ENCODE measurements at regions not wholly inside any gene's neighbourhood (a gene's known extent, or its start where the extent isn't known, plus 50 kb on each side); places are given as distances from the start of the nearest gene placed in this dataset.

GRCh38 chr13:73324842-73325722 is 266.3 kb downstream of the KLF5 start:
- Histone ChIP-seq H3K27me3 (ENCODE audit: control insufficient read depth, insufficient read depth, low read length) (no peaks in the 10 kb centered on the region), H3K36me3 (ENCODE audit: control insufficient read depth, insufficient read depth, low read length) (no peaks in the 10 kb centered on the region), H3K4me3 (ENCODE audit: low read depth, low read length) (no peak overlapping the region)
- no peak for DNase-seq (ENCODE audit: low read depth)
- no peak for TF ChIP-seq CTCF (IDR thresholded peaks at IDR 0.05; ENCODE audit: insufficient read depth, low read length, poor library complexity, severe bottlenecking)

GRCh38 chr13:73323615-73324014 is 264.8 kb downstream of the KLF5 start:
- DNase-seq (ENCODE audit: low read depth) = no peak
- no peaks in the 10 kb centered on the region for H3K27me3 ChIP-seq (ENCODE audit: control insufficient read depth, insufficient read depth, low read length)
- TF ChIP-seq CTCF (IDR thresholded peaks at IDR 0.05; ENCODE audit: insufficient read depth, low read length, poor library complexity, severe bottlenecking) = no peak
- no peak overlapping the region for H3K4me3 ChIP-seq (ENCODE audit: low read depth, low read length)
- no peaks in the 10 kb centered on the region for H3K36me3 ChIP-seq (ENCODE audit: control insufficient read depth, insufficient read depth, low read length)

GRCh38 chr13:73321043-73321442 is 262.2 kb downstream of the KLF5 start:
- no peak for DNase-seq (ENCODE audit: low read depth)
- H3K4me3 ChIP-seq (ENCODE audit: low read depth, low read length) = no peak overlapping the region
- no peaks in the 10 kb centered on the region for H3K27me3 ChIP-seq (ENCODE audit: control insufficient read depth, insufficient read depth, low read length)
- TF ChIP-seq CTCF (IDR thresholded peaks at IDR 0.05; ENCODE audit: insufficient read depth, low read length, poor library complexity, severe bottlenecking) = no peak
- H3K36me3 ChIP-seq (ENCODE audit: control insufficient read depth, insufficient read depth, low read length) = no peaks in the 10 kb centered on the region

GRCh38 chr13:73317140-73317539 is 258.3 kb downstream of the KLF5 start:
- Histone ChIP-seq H3K36me3 (ENCODE audit: control insufficient read depth, insufficient read depth, low read length) (no peaks in the 10 kb centered on the region), H3K27me3 (ENCODE audit: control insufficient read depth, insufficient read depth, low read length) (no peaks in the 10 kb centered on the region), H3K4me3 (ENCODE audit: low read depth, low read length) (no peak overlapping the region)
- no peak for TF ChIP-seq CTCF (IDR thresholded peaks at IDR 0.05; ENCODE audit: insufficient read depth, low read length, poor library complexity, severe bottlenecking)
- DNase-seq (ENCODE audit: low read depth) = no peak

GRCh38 chr13:73310366-73310765 is 251.6 kb downstream of the KLF5 start:
- DNase-seq (ENCODE audit: low read depth) = no peak
- TF ChIP-seq CTCF (IDR thresholded peaks at IDR 0.05; ENCODE audit: insufficient read depth, low read length, poor library complexity, severe bottlenecking) = no peak
- Histone ChIP-seq H3K27me3 (ENCODE audit: control insufficient read depth, insufficient read depth, low read length) (no peaks in the 10 kb centered on the region), H3K4me3 (ENCODE audit: low read depth, low read length) (no peak overlapping the region), H3K36me3 (ENCODE audit: control insufficient read depth, insufficient read depth, low read length) (no peaks in the 10 kb centered on the region)

- Histone ChIP-seq H3K4me3 (ENCODE audit: low read depth, low read length) (no peak overlapping the region), H3K36me3 (ENCODE audit: control insufficient read depth, insufficient read depth, low read length) (no peaks in the 10 kb centered on the region), H3K27me3 (ENCODE audit: control insufficient read depth, insufficient read depth, low read length) (no peaks in the 10 kb centered on the region)
- DNase-seq (ENCODE audit: low read depth) = no peak
- no peak for TF ChIP-seq CTCF (IDR thresholded peaks at IDR 0.05; ENCODE audit: insufficient read depth, low read length, poor library complexity, severe bottlenecking)
These were observed 248.7 kb downstream of the KLF5 start for GRCh38 chr13:73307481-73307880.

Measured in kidney epithelial cell (primary cell).